Colonic mucosa (tissue), 4 donors: ENCODE measurements at regions not wholly inside any gene's neighbourhood (a gene's known extent, or its start where the extent isn't known, plus 50 kb on each side); places are given as distances from the start of the nearest gene placed in this dataset.

Experiments
- DNase-seq: peaks from one replicate; pipeline ENCODE4 v3.0.0-alpha.2; 2020
- H3K27ac ChIP-seq: fragments of 200-600 bp; one replicate; pipeline ENCODE4 v1.8.0; 2021
- H3K27me3 ChIP-seq: fragments of 200-600 bp; one replicate; pipeline ENCODE4 v1.8.0; 2021
- H3K36me3 ChIP-seq: fragments of 200-600 bp; one replicate; pipeline ENCODE4 v1.8.0; 2021
- H3K4me1 ChIP-seq: fragments of 200-600 bp; one replicate; pipeline ENCODE4 v1.8.0; 2021; ENCODE audit warnings: mild to moderate bottlenecking
- H3K4me3 ChIP-seq: fragments of 200-600 bp; one replicate; pipeline ENCODE4 v1.8.0; 2021
- H3K9ac ChIP-seq, 2 donors: one replicate each; pipeline ENCODE4 v1.7.0; 2013; ENCODE audit warnings: control low read depth in 2 of 2, low read depth in 2 of 2, low read length in 2 of 2
- H3K9me3 ChIP-seq: fragments of 200-600 bp; one replicate; pipeline ENCODE4 v1.8.0; 2021
- intact Hi-C: fragments of 100-400 bp; cut with DNase I; formaldehyde crosslinking; loops from one replicate; pipeline ENCODE4 v1.14.1; 2022
- TF ChIP-seq, protein P1 (sequence below): fragments of 200-600 bp; IDR thresholded peaks from one replicate; pipeline ENCODE4 v1.8.0; 2022; ENCODE audit warnings: antibody characterized with exemption, mild to moderate bottlenecking
- donor health status: healthy.
- donor health status: DM: no; HTN: no; CAD: no.
- donor health status: DM: no; HTN: no; CAD: no.

DNA sequence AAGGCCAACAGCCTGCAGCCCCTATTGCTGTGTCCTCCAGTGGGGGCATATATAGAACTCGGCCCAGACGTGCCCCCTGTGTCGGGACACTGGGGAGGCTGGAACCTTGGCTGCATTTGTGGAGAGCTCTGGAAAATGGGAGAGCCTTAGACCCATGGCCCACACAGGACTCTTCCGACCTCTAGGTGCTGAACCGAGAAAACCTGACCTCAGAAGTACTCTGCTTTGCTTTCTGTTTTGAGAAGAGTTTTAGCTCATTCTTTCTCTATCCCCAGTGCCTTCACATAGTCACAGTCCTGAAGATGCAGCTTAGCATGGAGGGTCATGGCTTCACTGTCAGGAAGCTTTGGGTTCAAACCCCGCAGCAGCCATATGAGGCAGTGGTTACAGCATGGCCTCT lies 271.8 kb upstream of the B3GAT1 start:
- H3K27ac ChIP-seq, result no peak overlapping the region
- DNase-seq, result no peak
- TF ChIP-seq, protein P1, sequence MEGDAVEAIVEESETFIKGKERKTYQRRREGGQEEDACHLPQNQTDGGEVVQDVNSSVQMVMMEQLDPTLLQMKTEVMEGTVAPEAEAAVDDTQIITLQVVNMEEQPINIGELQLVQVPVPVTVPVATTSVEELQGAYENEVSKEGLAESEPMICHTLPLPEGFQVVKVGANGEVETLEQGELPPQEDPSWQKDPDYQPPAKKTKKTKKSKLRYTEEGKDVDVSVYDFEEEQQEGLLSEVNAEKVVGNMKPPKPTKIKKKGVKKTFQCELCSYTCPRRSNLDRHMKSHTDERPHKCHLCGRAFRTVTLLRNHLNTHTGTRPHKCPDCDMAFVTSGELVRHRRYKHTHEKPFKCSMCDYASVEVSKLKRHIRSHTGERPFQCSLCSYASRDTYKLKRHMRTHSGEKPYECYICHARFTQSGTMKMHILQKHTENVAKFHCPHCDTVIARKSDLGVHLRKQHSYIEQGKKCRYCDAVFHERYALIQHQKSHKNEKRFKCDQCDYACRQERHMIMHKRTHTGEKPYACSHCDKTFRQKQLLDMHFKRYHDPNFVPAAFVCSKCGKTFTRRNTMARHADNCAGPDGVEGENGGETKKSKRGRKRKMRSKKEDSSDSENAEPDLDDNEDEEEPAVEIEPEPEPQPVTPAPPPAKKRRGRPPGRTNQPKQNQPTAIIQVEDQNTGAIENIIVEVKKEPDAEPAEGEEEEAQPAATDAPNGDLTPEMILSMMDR, result no peak
- H3K36me3 ChIP-seq, result no peaks in the 10 kb centered on the region
- no peaks in the 10 kb centered on the region for H3K27me3 ChIP-seq
- H3K4me1 ChIP-seq, result no peaks in the 10 kb centered on the region
- no peak overlapping the region for H3K9ac ChIP-seq
- intact Hi-C loops, result no loop called here
- H3K9me3 ChIP-seq, result no peaks in the 10 kb centered on the region
- no peak overlapping the region for H3K4me3 ChIP-seq

DNA sequence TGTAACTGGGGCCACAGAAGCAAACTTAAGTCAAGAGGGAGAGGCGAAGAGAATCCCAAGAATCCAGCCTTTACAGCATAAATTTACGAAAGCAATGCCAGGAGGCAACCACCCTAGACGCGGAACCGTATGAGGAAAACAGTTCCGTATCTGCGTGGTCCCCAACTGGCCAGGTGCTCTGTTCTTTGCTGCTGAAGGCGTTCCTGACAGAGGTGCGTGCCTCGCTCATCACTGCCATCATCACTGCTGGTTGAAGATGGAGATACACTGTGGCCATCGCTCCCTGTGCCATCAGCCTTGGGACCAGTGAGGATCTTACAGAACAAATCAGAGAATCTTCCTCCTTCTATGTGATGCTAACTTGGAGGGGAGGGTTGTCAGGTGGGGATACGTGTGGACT lies 270.5 kb upstream of the B3GAT1 start:
- no peak overlapping the region for H3K27ac ChIP-seq
- H3K9me3 ChIP-seq, result no peaks in the 10 kb centered on the region
- H3K27me3 ChIP-seq, result no peaks in the 10 kb centered on the region
- no peak for DNase-seq
- no peaks in the 10 kb centered on the region for H3K4me1 ChIP-seq
- TF ChIP-seq, protein P1, result no peak
- no peak overlapping the region for H3K9ac ChIP-seq
- H3K36me3 ChIP-seq, result no peaks in the 10 kb centered on the region
- no peak overlapping the region for H3K4me3 ChIP-seq
- intact Hi-C loops, result no loop called here

DNA sequence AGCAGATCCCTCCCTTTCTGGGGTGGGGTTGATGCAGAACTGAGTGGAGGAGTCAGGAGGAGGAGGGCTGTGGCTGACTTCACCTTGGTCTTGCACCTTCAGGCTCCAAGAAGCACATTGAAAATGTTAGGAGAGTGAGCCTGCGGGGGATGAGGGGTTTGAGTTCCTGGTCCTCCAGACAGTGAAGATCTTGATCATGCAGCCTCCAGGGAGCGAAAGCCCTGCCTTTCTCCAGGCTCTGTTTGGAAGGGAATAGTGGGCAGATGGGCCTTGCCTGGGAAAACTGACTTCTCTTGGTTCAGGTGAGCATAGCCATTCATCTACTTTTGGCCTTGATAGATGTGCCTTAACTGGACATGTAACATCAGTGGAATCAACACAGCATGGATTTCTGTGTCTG lies 267.6 kb upstream of the B3GAT1 start:
- no peaks in the 10 kb centered on the region for H3K9me3 ChIP-seq
- TF ChIP-seq, protein P1, result no peak
- intact Hi-C loops, result no loop called here
- no peaks in the 10 kb centered on the region for H3K27me3 ChIP-seq
- H3K36me3 ChIP-seq, result no peaks in the 10 kb centered on the region
- no peak overlapping the region for H3K27ac ChIP-seq
- H3K4me3 ChIP-seq, result no peak overlapping the region
- no peak overlapping the region for H3K9ac ChIP-seq
- DNase-seq, result no peak
- H3K4me1 ChIP-seq, result no peaks in the 10 kb centered on the region

DNA sequence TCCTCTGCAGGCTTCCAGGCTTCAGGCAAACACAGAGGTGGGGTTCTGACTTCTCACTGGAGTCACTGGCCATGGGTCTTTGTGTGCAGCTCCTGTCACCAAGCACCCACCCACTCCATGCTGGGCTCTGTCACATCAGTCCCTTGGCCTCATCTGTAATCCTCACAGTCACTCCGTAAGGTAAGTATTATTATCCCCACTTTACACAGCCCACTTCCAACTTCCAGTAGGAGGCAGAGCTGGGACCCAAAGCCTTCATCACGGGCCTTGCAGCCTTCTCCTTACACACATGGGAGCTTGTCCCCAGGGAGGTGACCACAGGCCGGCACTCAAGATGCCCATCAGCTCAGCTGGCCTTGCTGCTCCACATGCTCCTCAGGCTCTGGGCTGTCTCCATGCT lies 266.7 kb upstream of the B3GAT1 start:
- intact Hi-C loops, result no loop called here
- no peaks in the 10 kb centered on the region for H3K27me3 ChIP-seq
- TF ChIP-seq, protein P1, result no peak
- no peak overlapping the region for H3K4me3 ChIP-seq
- no peak for DNase-seq
- no peaks in the 10 kb centered on the region for H3K4me1 ChIP-seq
- no peaks in the 10 kb centered on the region for H3K9me3 ChIP-seq
- H3K9ac ChIP-seq, result no peak overlapping the region
- H3K27ac ChIP-seq, result no peak overlapping the region
- no peaks in the 10 kb centered on the region for H3K36me3 ChIP-seq

DNA sequence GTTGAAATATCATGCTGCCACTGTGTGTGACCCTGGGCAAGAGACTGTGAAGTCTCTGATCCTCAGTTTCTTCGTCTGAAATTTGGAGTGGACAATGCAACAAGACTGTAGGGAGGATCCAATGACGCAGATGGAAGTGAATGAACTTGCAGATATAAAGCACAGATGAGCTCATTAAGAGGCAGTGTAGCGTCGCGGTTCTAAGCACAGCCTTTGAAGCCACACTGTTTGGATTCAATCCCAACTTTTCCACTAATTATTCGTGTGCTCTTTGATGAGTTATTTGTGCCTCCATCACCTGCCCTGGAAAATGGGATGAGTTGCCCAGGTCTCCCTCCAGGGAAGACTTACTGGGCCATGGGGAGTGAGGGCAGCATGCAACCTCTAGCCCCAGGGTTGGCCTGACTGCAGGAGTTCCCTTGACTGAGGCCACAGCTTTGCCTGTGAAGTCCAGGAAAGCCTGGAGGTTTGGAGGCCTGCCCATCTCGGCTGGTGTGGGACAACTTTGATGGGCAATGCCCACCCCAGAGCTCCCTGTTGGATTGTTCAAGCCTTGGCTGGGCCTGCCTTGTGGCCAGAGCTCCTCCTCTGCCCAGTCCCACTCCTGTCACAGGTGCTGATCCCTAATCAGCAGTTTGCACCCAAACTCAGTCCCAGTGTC lies 266.0 kb upstream of the B3GAT1 start:
- intact Hi-C loops, result no loop called here
- no peak for DNase-seq
- TF ChIP-seq, protein P1, result no peak

More for the DNA sequence above, 266.0 kb upstream of the B3GAT1 start:
- no peaks in the 10 kb centered on the region for H3K27me3 ChIP-seq
- no peaks in the 10 kb centered on the region for H3K9me3 ChIP-seq
- H3K27ac ChIP-seq, result no peak overlapping the region
- H3K36me3 ChIP-seq, result no peaks in the 10 kb centered on the region
- no peak overlapping the region for H3K9ac ChIP-seq
- no peak overlapping the region for H3K4me3 ChIP-seq
- H3K4me1 ChIP-seq, result no peaks in the 10 kb centered on the region
